ENCODE measurements at regions not wholly inside any gene's neighbourhood (a gene's known extent, or its start where the extent isn't known, plus 50 kb on each side); places are given as distances from the start of the nearest gene placed in this dataset.

GRCh38 chr3:28649266-28649665, 300.6 kb upstream of the AZI2 start:
- no peak for DNase-seq

GRCh38 chr3:28651159-28651558, 302.5 kb upstream of the AZI2 start:
- no peak for DNase-seq

GRCh38 chr3:28664123-28664522, 315.5 kb upstream of the AZI2 start:
- no peak for DNase-seq

GRCh38 chr3:28667646-28668621, 319.3 kb upstream of the AZI2 start:
- DNase-seq, result no peak

- DNase-seq, result no peak
Observed at GRCh38 chr3:28669870-28670269, 321.2 kb upstream of the AZI2 start.

GRCh38 chr3:28672406-28672805, 323.8 kb upstream of the AZI2 start:
- no peak for DNase-seq

GRCh38 chr3:28673446-28673845, 324.8 kb upstream of the AZI2 start:
- no peak for DNase-seq

- DNase-seq, result no peak
Observed at GRCh38 chr3:28674212-28674611, 325.6 kb upstream of the AZI2 start.

- DNase-seq, result no peak
Observed at GRCh38 chr3:28677581-28677980, 329.0 kb upstream of the AZI2 start.

GRCh38 chr3:28678086-28678485, 329.5 kb upstream of the AZI2 start:
- DNase-seq, result no peak

GRCh38 chr3:28680050-28680449, 331.4 kb upstream of the AZI2 start:
- DNase-seq, result no peak

- DNase-seq, result no peak
Observed at GRCh38 chr3:28682121-28682520, 333.5 kb upstream of the AZI2 start.

GRCh38 chr3:28690176-28690575, 341.6 kb upstream of the AZI2 start:
- no peak for DNase-seq

- DNase-seq, result no peak
Observed at GRCh38 chr3:28698706-28699105, 350.1 kb upstream of the AZI2 start.

GRCh38 chr3:28699283-28699682, 350.7 kb upstream of the AZI2 start:
- no peak for DNase-seq

- DNase-seq, result no peak
Observed at GRCh38 chr3:28700728-28701127, 352.1 kb upstream of the AZI2 start.

GRCh38 chr3:28703843-28704242, 355.2 kb upstream of the AZI2 start:
- no peak for DNase-seq

GRCh38 chr3:28711293-28711692, 362.7 kb upstream of the AZI2 start:
- DNase-seq, result no peak

- DNase-seq, result no peak
Observed at GRCh38 chr3:28716939-28717338, 368.3 kb upstream of the AZI2 start.

- no peak for DNase-seq
Observed at GRCh38 chr3:28718074-28718849, 369.6 kb upstream of the AZI2 start.

- DNase-seq, result no peak
Observed at GRCh38 chr3:28726840-28727239, 378.2 kb upstream of the AZI2 start.

- no peak for DNase-seq
Observed at GRCh38 chr3:28727307-28727706, 378.7 kb upstream of the AZI2 start.

- DNase-seq, result no peak
Observed at GRCh38 chr3:28738425-28738824, 389.8 kb upstream of the AZI2 start.

GRCh38 chr3:28739647-28740046, 391.0 kb upstream of the AZI2 start:
- no peak for DNase-seq
